GM21723 (cell line): ENCODE measurements at regions not wholly inside any gene's neighbourhood (a gene's known extent, or its start where the extent isn't known, plus 50 kb on each side); places are given as distances from the start of the nearest gene placed in this dataset.
"Not testable (repeated sequence)": the region's sequence is repeated elsewhere in the genome, so short reads cannot be mapped to it uniquely, and the experiment has no call there.

Experiments
- ATAC-seq: cut with Tn5 transposase; IDR thresholded peaks from one replicate; pipeline ENCODE4 v1.9.1; 2021; ENCODE audit warnings: mild to moderate bottlenecking, moderate library complexity; ENCODE audit not compliant: unreplicated experiment

- ATAC-seq = no peak
These were observed 514.1 kb upstream of the NRSN1 start for GRCh38 chr6:23611776-23612381.

GRCh38 chr6:23618366-23618765 lies 507.6 kb upstream of the NRSN1 start:
- ATAC-seq = no peak

- no peak for ATAC-seq
These were observed 505.1 kb upstream of the NRSN1 start for GRCh38 chr6:23620911-23621401.

- ATAC-seq = no peak
These were observed 495.0 kb upstream of the NRSN1 start for GRCh38 chr6:23630726-23631635.

- ATAC-seq = no peak
These were observed 492.0 kb upstream of the NRSN1 start for GRCh38 chr6:23633996-23634395.

GRCh38 chr6:23635150-23635549 lies 490.9 kb upstream of the NRSN1 start:
- no peak for ATAC-seq

GRCh38 chr6:23637296-23637695 lies 488.7 kb upstream of the NRSN1 start:
- ATAC-seq = no peak

- ATAC-seq = no peak
These were observed 483.2 kb upstream of the NRSN1 start for GRCh38 chr6:23642849-23643248.

- ATAC-seq = no peak
These were observed 479.0 kb upstream of the NRSN1 start for GRCh38 chr6:23647045-23647444.

GRCh38 chr6:23650676-23651075 lies 475.3 kb upstream of the NRSN1 start:
- ATAC-seq = no peak

GRCh38 chr6:23654745-23655144 lies 471.3 kb upstream of the NRSN1 start:
- no peak for ATAC-seq

GRCh38 chr6:23655525-23655924 lies 470.5 kb upstream of the NRSN1 start:
- no peak for ATAC-seq

GRCh38 chr6:23656255-23657194 lies 469.5 kb upstream of the NRSN1 start:
- no peak for ATAC-seq

- no peak for ATAC-seq
These were observed 466.9 kb upstream of the NRSN1 start for GRCh38 chr6:23659125-23659524.

- no peak for ATAC-seq
These were observed 464.5 kb upstream of the NRSN1 start for GRCh38 chr6:23661549-23661948.

GRCh38 chr6:23663096-23663495 lies 462.9 kb upstream of the NRSN1 start:
- no peak for ATAC-seq

- ATAC-seq = no peak
These were observed 462.4 kb upstream of the NRSN1 start for GRCh38 chr6:23663652-23664051.

- ATAC-seq = not testable (repeated sequence)
These were observed 460.1 kb upstream of the NRSN1 start for GRCh38 chr6:23665911-23666310.

GRCh38 chr6:23672737-23673136 lies 453.3 kb upstream of the NRSN1 start:
- ATAC-seq = no peak

GRCh38 chr6:23678626-23679025 lies 447.4 kb upstream of the NRSN1 start:
- ATAC-seq = no peak

GRCh38 chr6:23681743-23682142 lies 444.3 kb upstream of the NRSN1 start:
- ATAC-seq = no peak
